CD14-positive monocyte (primary cell): ENCODE measurements at regions not wholly inside any gene's neighbourhood (a gene's known extent, or its start where the extent isn't known, plus 50 kb on each side); places are given as distances from the start of the nearest gene placed in this dataset.

Source experiments
- DNase-seq, 3 donors: peaks; one replicate each; pipeline ENCODE4 v3.0.0-alpha.2; 2011 to 2022
- H2AFZ ChIP-seq: 2 replicates; pipeline ENCODE4 v1.6.0; 2012; ENCODE audit warnings: mild to moderate bottlenecking, low read depth, low read length, inconsistent platforms; ENCODE audit not compliant: insufficient read depth, poor library complexity, severe bottlenecking
- H3K27ac ChIP-seq, 2 donors: 1 replicate in 1 of 2; 2 replicates in 1 of 2; pipeline ENCODE4 v1.5.1; 2012 to 2013; ENCODE audit warnings: low read length in 2 of 2, control low read depth in 1 of 2, inconsistent platforms in 1 of 2, low read depth in 1 of 2, mild to moderate bottlenecking in 1 of 2
- H3K27me3 ChIP-seq, 2 donors: one replicate each; pipeline versions ENCODE4 v1.6.0 to v1.6.1; 2011 to 2013; ENCODE audit warnings: low read length in 2 of 2; ENCODE audit not compliant: control insufficient read depth in 2 of 2, insufficient read depth in 2 of 2
- H3K36me3 ChIP-seq, 2 donors: replicated peaks in 1 of 2; 1 replicate in 1 of 2; 2 replicates in 1 of 2; pipeline versions ENCODE4 v1.5.1 to v1.6.1; 2012 to 2013; ENCODE audit warnings: low read length in 2 of 2, control low read depth in 1 of 2, inconsistent platforms in 1 of 2, mild to moderate bottlenecking in 1 of 2; ENCODE audit not compliant: insufficient read depth in 2 of 2, control insufficient read depth in 1 of 2
- H3K4me1 ChIP-seq, 2 donors: 1 replicate in 1 of 2; 2 replicates in 1 of 2; pipeline versions ENCODE4 v1.5.1 to v1.6.1; 2012 to 2013; ENCODE audit warnings: low read length in 2 of 2, control low read depth in 1 of 2, inconsistent platforms in 1 of 2, mild to moderate bottlenecking in 1 of 2, moderate library complexity in 1 of 2; ENCODE audit not compliant: insufficient read depth in 2 of 2, control insufficient read depth in 1 of 2
- H3K4me2 ChIP-seq: replicated peaks from 2 replicates; pipeline ENCODE3; 2012; ENCODE audit warnings: low read length, moderate library complexity, mild to moderate bottlenecking; ENCODE audit not compliant: poor library complexity, severe bottlenecking; ENCODE audit errors: extremely low read depth
- H3K4me3 ChIP-seq, 3 experiments: fragments of 200-600 bp in 1 of 3; sonication (generic) in 1 of 3; replicated peaks in 1 of 3; 1 replicate in 2 of 3; 2 replicates in 1 of 3; pipeline ENCODE4 v1.5.1; 2011 to 2013; ENCODE audit warnings: low read length in 3 of 3, mild to moderate bottlenecking in 3 of 3, control low read depth in 2 of 3, low read depth in 2 of 3, inconsistent platforms in 1 of 3, moderate library complexity in 1 of 3
- H3K79me2 ChIP-seq: 2 replicates; pipeline ENCODE4 v1.6.0; 2012; ENCODE audit warnings: mild to moderate bottlenecking, control low read depth, inconsistent platforms, low read length, moderate library complexity; ENCODE audit not compliant: insufficient read depth
- H3K9ac ChIP-seq: 2 replicates; pipeline ENCODE4 v1.6.0; 2017; ENCODE audit warnings: low read length, mild to moderate bottlenecking; ENCODE audit not compliant: insufficient read depth, poor library complexity, severe bottlenecking
- H3K9me3 ChIP-seq, 2 donors: replicated peaks in 1 of 2; 1 replicate in 1 of 2; 2 replicates in 1 of 2; pipeline versions ENCODE4 v1.5.1 to v1.6.1; 2012 to 2013; ENCODE audit warnings: low read length in 2 of 2, control low read depth in 1 of 2; ENCODE audit not compliant: control insufficient read depth in 1 of 2, insufficient read depth in 1 of 2
- H4K20me1 ChIP-seq: 2 replicates; pipeline ENCODE4 v1.6.0; 2012; ENCODE audit warnings: mild to moderate bottlenecking, low read length, control low read depth, moderate library complexity; ENCODE audit not compliant: insufficient read depth
- H3K27ac Mint-ChIP-seq, 7 donors: one replicate each; pipeline ENCODE4 v1.8.0; 2020; ENCODE audit warnings: mild to moderate bottlenecking in 7 of 7, mixed read lengths in 7 of 7, moderate library complexity in 6 of 7, inconsistent platforms in 2 of 7
- H3K27me3 Mint-ChIP-seq, 3 donors: one replicate each; pipeline ENCODE4 v1.8.0; 2021 to 2022; ENCODE audit warnings: low read depth in 3 of 3, mild to moderate bottlenecking in 3 of 3, mixed read lengths in 3 of 3, moderate library complexity in 3 of 3, inconsistent platforms in 1 of 3
- H3K36me3 Mint-ChIP-seq, 2 donors: one replicate each; pipeline ENCODE4 v1.8.0; 2020; ENCODE audit warnings: mixed read lengths in 2 of 2, inconsistent platforms in 1 of 2, mild to moderate bottlenecking in 1 of 2
- H3K4me1 Mint-ChIP-seq: one replicate; pipeline ENCODE4 v1.8.0; 2020; ENCODE audit warnings: mild to moderate bottlenecking, mixed read lengths
- H3K4me3 Mint-ChIP-seq, 2 donors: one replicate each; pipeline ENCODE4 v1.8.0; 2020; ENCODE audit warnings: mild to moderate bottlenecking in 2 of 2, mixed read lengths in 2 of 2, moderate library complexity in 1 of 2
- H3K9me3 Mint-ChIP-seq, 7 donors: one replicate each; pipeline ENCODE4 v1.8.0; 2020 to 2022; ENCODE audit warnings: mixed read lengths in 7 of 7, mild to moderate bottlenecking in 6 of 7, moderate library complexity in 6 of 7, inconsistent platforms in 2 of 7
- CTCF ChIP-seq: fragments of 200-600 bp; IDR thresholded peaks from one replicate; pipeline ENCODE4 v1.8.0; 2022; ENCODE audit warnings: antibody characterized with exemption, mild to moderate bottlenecking
- WGBS: methylation state at CpG from one replicate; pipeline ENCODE4 v1.1.5; 2013; ENCODE audit warnings: missing lambda C conversion rate; ENCODE audit not compliant: insufficient coverage; 5-methylcytosine and 5-hydroxymethylcytosine counted together
- intact Hi-C, 2 donors: fragments of 100-400 bp; cut with micrococcal nuclease; formaldehyde crosslinking; loops; one replicate each; pipeline versions ENCODE4 v1.15.0 to v1.15.1; 2023

GRCh38 chr7:79664884-79665676 is 211.6 kb upstream of the MAGI2 start:
- WGBS, result 92% methylated on average over 2 of the region's 2 CpGs
- intact Hi-C loops, result no loop called here

GRCh38 chr7:79658304-79658703 is 204.8 kb upstream of the MAGI2 start:
- no peak for DNase-seq

More at GRCh38 chr7:79664884-79665676, 211.6 kb upstream of the MAGI2 start:
- Mint-ChIP-seq H3K27ac (no peak overlapping the region), H3K4me3 (no peak overlapping the region), H3K4me1 (no peaks in the 10 kb centered on the region), H3K9me3 (peaks cover 2 to 8% (median 4%) of the 10 kb centered on the region in 7 donors), H3K36me3 (no peaks in the 10 kb centered on the region), H3K27me3 (no peaks in the 10 kb centered on the region)
- Histone ChIP-seq H3K36me3 (no peaks in the 10 kb centered on the region), H4K20me1 (no peaks in the 10 kb centered on the region), H3K27me3 (no peaks in the 10 kb centered on the region), H3K4me2 (no peak overlapping the region), H3K27ac (no peak overlapping the region), H3K4me3 (no peak overlapping the region), H3K9ac (no peak overlapping the region), H3K79me2 (no peaks in the 10 kb centered on the region), H3K4me1 (no peaks in the 10 kb centered on the region), H3K9me3 (peaks cover 0 to 6% of the 10 kb centered on the region in 2 donors), H2AFZ (no peak overlapping the region)
- TF ChIP-seq CTCF, result no peak
- DNase-seq, result no peak

More at GRCh38 chr7:79658304-79658703, 204.8 kb upstream of the MAGI2 start:
- H3K79me2 ChIP-seq, result no peaks in the 10 kb centered on the region
- H3K27me3 Mint-ChIP-seq, result peaks cover 0 to 1% (median 0%) of the 10 kb centered on the region in 3 donors
- no peaks in the 10 kb centered on the region for H3K4me1 Mint-ChIP-seq
- H3K36me3 Mint-ChIP-seq, result no peaks in the 10 kb centered on the region
- no peaks in the 10 kb centered on the region for H3K36me3 ChIP-seq
- no peaks in the 10 kb centered on the region for H3K27me3 ChIP-seq
- no peak for TF ChIP-seq CTCF
- no peak overlapping the region for H3K4me2 ChIP-seq
- H4K20me1 ChIP-seq, result no peaks in the 10 kb centered on the region
- intact Hi-C loops, result loop anchor here in 1 of 2 donors (10.0 kb wide), 1 partner anchor 56 kb away; no protein-coding TSS in a partner anchor
- H3K4me3 Mint-ChIP-seq, result no peak overlapping the region
- H3K4me1 ChIP-seq, result no peaks in the 10 kb centered on the region
- no peak overlapping the region for H2AFZ ChIP-seq
- no peak overlapping the region for H3K4me3 ChIP-seq
- no peaks in the 10 kb centered on the region for H3K9me3 ChIP-seq
- H3K9me3 Mint-ChIP-seq, result no peaks in the 10 kb centered on the region
- H3K27ac ChIP-seq, result no peak overlapping the region
- H3K27ac Mint-ChIP-seq, result no peak overlapping the region
- H3K9ac ChIP-seq, result no peak overlapping the region
